DND-41 (cell line): ENCODE measurements at regions not wholly inside any gene's neighbourhood (a gene's known extent, or its start where the extent isn't known, plus 50 kb on each side); places are given as distances from the start of the nearest gene placed in this dataset.

Source experiments
- ATAC-seq: fragments of 200-7000 bp; cut with Tn5 transposase; 3 replicates; pipeline ENCODE4 v1.9.1; 2021; ENCODE audit warnings: low read depth; ENCODE audit not compliant: insufficient read depth
- DNase-seq: peaks from one replicate; pipeline ENCODE4 v3.0.0-alpha.2; 2020
- H2AFZ ChIP-seq: 2 replicates; pipeline ENCODE4 v1.6.0; 2012; ENCODE audit warnings: low read depth, low read length
- H3K27ac ChIP-seq: 2 replicates; pipeline ENCODE4 v1.5.1; 2012; ENCODE audit warnings: low read length, inconsistent platforms
- H3K27me3 ChIP-seq: fragments of 200-600 bp; sonication (generic); 2 replicates; pipeline ENCODE4 v1.6.0; 2012; ENCODE audit warnings: low read length, mild to moderate bottlenecking, inconsistent platforms; ENCODE audit not compliant: insufficient read depth, poor library complexity
- H3K36me3 ChIP-seq: 2 replicates; pipeline ENCODE4 v1.5.1; 2012; ENCODE audit warnings: low read length, inconsistent platforms; ENCODE audit not compliant: insufficient read depth
- H3K4me1 ChIP-seq: 2 replicates; pipeline ENCODE4 v1.5.1; 2012; ENCODE audit warnings: mild to moderate bottlenecking, low read length; ENCODE audit not compliant: insufficient read depth
- H3K4me2 ChIP-seq: 2 replicates; pipeline ENCODE4 v1.6.0; 2012; ENCODE audit warnings: mild to moderate bottlenecking, moderate library complexity, low read length, inconsistent platforms; ENCODE audit not compliant: insufficient read depth
- H3K4me3 ChIP-seq, 2 experiments: fragments of 200-600 bp in 1 of 2; shearing (Covaris generic) in 1 of 2; 2 replicates each; pipeline ENCODE4 v1.5.1; 2012 to 2016; ENCODE audit warnings: inconsistent platforms in 2 of 2, low read length in 2 of 2, mild to moderate bottlenecking in 2 of 2, low read depth in 1 of 2, moderate library complexity in 1 of 2
- H3K79me2 ChIP-seq: 2 replicates; pipeline ENCODE4 v1.6.0; 2012; ENCODE audit warnings: low read length, inconsistent platforms; ENCODE audit not compliant: insufficient read depth
- H3K9ac ChIP-seq: 2 replicates; pipeline ENCODE4 v1.6.0; 2012; ENCODE audit warnings: low read depth, mild to moderate bottlenecking, inconsistent platforms, low read length, moderate library complexity
- H3K9me3 ChIP-seq: 2 replicates; pipeline ENCODE4 v1.5.1; 2012; ENCODE audit warnings: low read length, moderate library complexity, mild to moderate bottlenecking, inconsistent platforms; ENCODE audit not compliant: insufficient read depth, severe bottlenecking
- H4K20me1 ChIP-seq: 2 replicates; pipeline ENCODE4 v1.6.0; 2012; ENCODE audit warnings: low read length; ENCODE audit not compliant: insufficient read depth
- CTCF ChIP-seq: IDR thresholded peaks from 2 replicates; pipeline ENCODE4 v1.5.1; 2012; ENCODE audit warnings: borderline replicate concordance, low read length, moderate library complexity, mild to moderate bottlenecking; ENCODE audit not compliant: poor library complexity, severe bottlenecking; ENCODE audit errors: extremely low read depth
- EZH2 ChIP-seq: IDR thresholded peaks from 3 replicates; pipeline ENCODE4 v1.6.1; 2012; ENCODE audit warnings: borderline replicate concordance, low read depth, mild to moderate bottlenecking, moderate library complexity, low read length, inconsistent platforms; ENCODE audit not compliant: severe bottlenecking

- Histone ChIP-seq H3K27ac (no peak overlapping the region), H3K4me3 (no peak overlapping the region), H2AFZ (no peak overlapping the region), H4K20me1 (no peaks in the 10 kb centered on the region), H3K9me3 (no peaks in the 10 kb centered on the region), H3K79me2 (no peaks in the 10 kb centered on the region), H3K9ac (no peak overlapping the region), H3K4me1 (no peaks in the 10 kb centered on the region), H3K4me2 (no peak overlapping the region), H3K36me3 (no peaks in the 10 kb centered on the region), H3K27me3 (no peaks in the 10 kb centered on the region)
- DNase-seq = no peak
- no peak for ATAC-seq
- no peak for TF ChIP-seq EZH2
- TF ChIP-seq CTCF = no peak
Measured at GRCh38 chr18:75809151-75809925, 381.8 kb upstream of the SMIM21 start.

GRCh38 chr18:75805265-75805664 lies 377.8 kb upstream of the SMIM21 start:
- H3K27me3 ChIP-seq = peaks cover 4% of the 10 kb centered on the region
- H3K4me3 ChIP-seq = no peak overlapping the region

GRCh38 chr18:75802681-75803080 lies 375.2 kb upstream of the SMIM21 start:
- Histone ChIP-seq H3K79me2 (no peaks in the 10 kb centered on the region), H3K4me2 (no peak overlapping the region), H3K9me3 (no peaks in the 10 kb centered on the region), H3K9ac (no peak overlapping the region), H4K20me1 (no peaks in the 10 kb centered on the region), H3K4me1 (no peaks in the 10 kb centered on the region), H2AFZ (no peak overlapping the region), H3K27ac (no peak overlapping the region), H3K4me3 (no peak overlapping the region), H3K36me3 (no peaks in the 10 kb centered on the region), H3K27me3 (peaks cover 7% of the 10 kb centered on the region)
- no peak for DNase-seq
- no peak for TF ChIP-seq CTCF
- no peak for TF ChIP-seq EZH2
- no peak for ATAC-seq

More at GRCh38 chr18:75805265-75805664, 377.8 kb upstream of the SMIM21 start:
- no peak overlapping the region for H2AFZ ChIP-seq
- H3K79me2 ChIP-seq = no peaks in the 10 kb centered on the region
- ATAC-seq (no peak), DNase-seq (no peak)
- H3K36me3 ChIP-seq = no peaks in the 10 kb centered on the region
- no peak overlapping the region for H3K4me2 ChIP-seq
- H3K9me3 ChIP-seq = no peaks in the 10 kb centered on the region
- no peak overlapping the region for H3K9ac ChIP-seq
- no peak overlapping the region for H3K27ac ChIP-seq
- no peak for TF ChIP-seq EZH2
- H3K4me1 ChIP-seq = no peaks in the 10 kb centered on the region
- no peaks in the 10 kb centered on the region for H4K20me1 ChIP-seq

GRCh38 chr18:75801178-75801577 lies 373.7 kb upstream of the SMIM21 start:
- no peaks in the 10 kb centered on the region for H3K9me3 ChIP-seq
- H3K27me3 ChIP-seq = peaks cover 7% of the 10 kb centered on the region
- no peak overlapping the region for H3K9ac ChIP-seq
- ATAC-seq = no peak
- no peaks in the 10 kb centered on the region for H4K20me1 ChIP-seq
- no peaks in the 10 kb centered on the region for H3K79me2 ChIP-seq
- no peak overlapping the region for H3K4me2 ChIP-seq
- DNase-seq = no peak
- no peaks in the 10 kb centered on the region for H3K36me3 ChIP-seq
- H3K4me3 ChIP-seq = no peak overlapping the region
- H3K4me1 ChIP-seq = no peaks in the 10 kb centered on the region
- no peak overlapping the region for H2AFZ ChIP-seq
- H3K27ac ChIP-seq = no peak overlapping the region
- TF ChIP-seq EZH2 = no peak
- no peak for TF ChIP-seq CTCF
